Kidney epithelial cell (primary cell): ENCODE measurements at regions not wholly inside any gene's neighbourhood (a gene's known extent, or its start where the extent isn't known, plus 50 kb on each side); places are given as distances from the start of the nearest gene placed in this dataset.
"Not testable (repeated sequence)": the region's sequence is repeated elsewhere in the genome, so short reads cannot be mapped to it uniquely, and the experiment has no call there.

ENCODE experiments used
- DNase-seq: peaks from one replicate; pipeline ENCODE4 v3.0.0-alpha.2; 2010; ENCODE audit warnings: low read depth
- H3K27me3 ChIP-seq: 2 replicates; pipeline ENCODE4 v1.6.0; 2011; ENCODE audit warnings: low read length; ENCODE audit not compliant: control insufficient read depth, insufficient read depth
- H3K36me3 ChIP-seq: 2 replicates; pipeline ENCODE4 v1.5.1; 2011; ENCODE audit warnings: low read length; ENCODE audit not compliant: control insufficient read depth, insufficient read depth
- H3K4me3 ChIP-seq: 2 replicates; pipeline ENCODE4 v1.5.1; 2011; ENCODE audit warnings: low read depth, mild to moderate bottlenecking, control low read depth, low read length
- TF ChIP-seq, protein P1 (sequence below): IDR thresholded peaks from 2 replicates; pipeline ENCODE4 v1.5.1; 2011; ENCODE audit warnings: mild to moderate bottlenecking, moderate library complexity, low read length, control low read depth, inconsistent platforms; ENCODE audit not compliant: insufficient read depth, poor library complexity, severe bottlenecking

DNA sequence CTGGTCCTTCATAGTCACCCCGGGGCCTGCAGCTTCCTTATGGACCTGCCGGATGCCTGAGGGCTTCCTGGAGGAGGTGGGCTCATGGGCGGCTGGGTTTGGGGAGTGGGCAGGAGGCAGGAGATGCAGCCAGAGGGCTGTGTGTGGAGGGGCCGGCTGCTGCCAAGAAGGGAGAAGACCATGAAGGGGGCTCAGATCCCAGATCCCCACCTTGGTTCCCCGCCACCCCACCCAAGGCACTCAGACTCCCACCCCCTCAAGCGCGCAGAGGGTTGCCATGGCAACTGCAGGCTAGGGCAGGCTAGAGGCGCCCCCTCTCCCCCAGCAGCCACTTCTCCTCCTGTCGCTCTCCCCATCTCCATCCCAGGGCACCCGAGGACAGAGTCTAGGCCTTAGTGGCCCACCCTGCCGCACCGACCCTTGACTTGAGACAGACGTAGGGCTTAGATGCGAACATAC, 104.5 kb downstream of the CRLF3 start:
- H3K36me3 ChIP-seq: no peaks in the 10 kb centered on the region
- no peak for DNase-seq
- no peak overlapping the region for H3K4me3 ChIP-seq
- H3K27me3 ChIP-seq: no peaks in the 10 kb centered on the region
- TF ChIP-seq, protein P1, sequence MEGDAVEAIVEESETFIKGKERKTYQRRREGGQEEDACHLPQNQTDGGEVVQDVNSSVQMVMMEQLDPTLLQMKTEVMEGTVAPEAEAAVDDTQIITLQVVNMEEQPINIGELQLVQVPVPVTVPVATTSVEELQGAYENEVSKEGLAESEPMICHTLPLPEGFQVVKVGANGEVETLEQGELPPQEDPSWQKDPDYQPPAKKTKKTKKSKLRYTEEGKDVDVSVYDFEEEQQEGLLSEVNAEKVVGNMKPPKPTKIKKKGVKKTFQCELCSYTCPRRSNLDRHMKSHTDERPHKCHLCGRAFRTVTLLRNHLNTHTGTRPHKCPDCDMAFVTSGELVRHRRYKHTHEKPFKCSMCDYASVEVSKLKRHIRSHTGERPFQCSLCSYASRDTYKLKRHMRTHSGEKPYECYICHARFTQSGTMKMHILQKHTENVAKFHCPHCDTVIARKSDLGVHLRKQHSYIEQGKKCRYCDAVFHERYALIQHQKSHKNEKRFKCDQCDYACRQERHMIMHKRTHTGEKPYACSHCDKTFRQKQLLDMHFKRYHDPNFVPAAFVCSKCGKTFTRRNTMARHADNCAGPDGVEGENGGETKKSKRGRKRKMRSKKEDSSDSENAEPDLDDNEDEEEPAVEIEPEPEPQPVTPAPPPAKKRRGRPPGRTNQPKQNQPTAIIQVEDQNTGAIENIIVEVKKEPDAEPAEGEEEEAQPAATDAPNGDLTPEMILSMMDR: no peak

DNA sequence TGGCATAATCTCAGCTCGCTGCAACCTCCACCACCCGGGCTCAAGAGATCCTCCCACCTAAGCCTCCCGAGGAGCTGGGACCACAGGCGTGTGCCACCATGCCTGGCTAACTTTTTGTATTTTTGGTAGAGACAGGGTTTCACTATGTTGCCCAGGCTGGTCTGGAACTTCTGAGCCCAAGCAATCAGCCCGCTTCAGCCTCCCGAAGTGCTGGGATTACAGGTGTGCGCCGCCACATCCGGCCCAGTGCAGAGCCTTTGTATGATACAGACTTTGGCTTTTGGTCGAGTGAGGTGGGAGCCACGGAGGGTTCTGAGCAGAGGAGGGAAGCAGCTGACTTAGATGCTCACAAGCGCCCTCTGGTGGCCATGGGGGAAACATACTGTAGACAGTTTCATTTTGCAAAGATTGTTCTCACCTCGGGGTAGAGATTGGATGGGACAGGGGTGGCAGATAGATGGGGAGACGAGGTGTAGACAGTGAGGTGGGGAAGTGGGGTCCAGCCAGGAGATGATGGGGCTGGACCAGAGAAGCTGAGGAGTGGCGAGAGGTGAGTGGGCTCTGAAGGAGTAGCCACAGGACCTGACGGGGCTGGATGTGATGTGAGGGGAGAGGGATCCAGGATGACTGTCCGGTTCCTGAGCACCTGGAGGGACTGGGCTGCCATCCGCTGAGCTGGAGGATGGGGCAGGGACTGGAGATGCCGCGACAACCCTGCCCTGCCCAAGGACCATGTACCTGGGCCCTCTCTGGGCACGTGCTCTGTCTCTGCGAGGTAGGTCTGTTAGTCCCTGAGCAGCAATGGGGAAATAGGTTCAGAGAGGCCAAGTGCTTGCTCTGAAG, 105.1 kb downstream of the CRLF3 start:
- not testable (repeated sequence) for H3K27me3 ChIP-seq, DNase-seq, H3K4me3 ChIP-seq, H3K36me3 ChIP-seq
- TF ChIP-seq, protein P1: peak; percentile 58

DNA sequence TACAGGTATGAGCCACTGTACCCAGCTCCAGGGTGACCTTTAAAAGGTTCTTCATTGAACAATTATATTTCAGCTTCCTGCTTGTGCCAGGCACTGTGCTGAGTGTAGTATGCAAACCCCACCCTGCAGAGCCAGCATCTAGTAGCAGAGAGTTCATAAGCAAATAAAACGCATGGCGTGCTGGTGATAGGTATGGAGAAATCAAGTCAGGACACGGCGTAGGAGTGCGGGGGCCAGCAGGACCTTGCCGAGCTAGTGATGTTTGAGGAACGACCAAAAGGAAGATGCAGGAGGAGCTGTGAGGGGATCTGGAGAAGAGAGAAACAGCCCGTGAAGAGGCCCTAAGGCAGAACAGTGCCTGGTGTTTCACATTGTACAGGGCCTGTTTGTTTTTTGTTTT, 105.8 kb downstream of the CRLF3 start:
- DNase-seq, H3K27me3 ChIP-seq, H3K36me3 ChIP-seq, H3K4me3 ChIP-seq: not testable (repeated sequence)

DNA sequence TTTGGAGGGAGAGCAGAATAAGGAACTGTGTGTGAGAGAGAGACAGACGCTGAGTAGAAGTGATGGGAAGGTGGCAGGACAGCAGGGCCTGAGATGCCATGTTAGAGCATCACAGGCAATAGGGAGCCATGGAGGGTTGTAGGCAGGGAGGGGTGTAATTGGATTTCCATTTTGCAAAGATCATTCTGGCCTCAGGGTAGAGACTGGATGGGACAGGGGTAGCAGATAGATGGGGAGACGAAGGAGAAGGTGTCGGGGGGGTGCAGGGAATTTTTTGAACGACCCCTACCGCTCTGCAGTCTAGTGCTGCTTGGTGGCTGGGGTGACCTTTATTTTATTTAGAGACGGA, 106.4 kb downstream of the CRLF3 start:
- H3K36me3 ChIP-seq, H3K27me3 ChIP-seq, H3K4me3 ChIP-seq, DNase-seq: not testable (repeated sequence)

DNA sequence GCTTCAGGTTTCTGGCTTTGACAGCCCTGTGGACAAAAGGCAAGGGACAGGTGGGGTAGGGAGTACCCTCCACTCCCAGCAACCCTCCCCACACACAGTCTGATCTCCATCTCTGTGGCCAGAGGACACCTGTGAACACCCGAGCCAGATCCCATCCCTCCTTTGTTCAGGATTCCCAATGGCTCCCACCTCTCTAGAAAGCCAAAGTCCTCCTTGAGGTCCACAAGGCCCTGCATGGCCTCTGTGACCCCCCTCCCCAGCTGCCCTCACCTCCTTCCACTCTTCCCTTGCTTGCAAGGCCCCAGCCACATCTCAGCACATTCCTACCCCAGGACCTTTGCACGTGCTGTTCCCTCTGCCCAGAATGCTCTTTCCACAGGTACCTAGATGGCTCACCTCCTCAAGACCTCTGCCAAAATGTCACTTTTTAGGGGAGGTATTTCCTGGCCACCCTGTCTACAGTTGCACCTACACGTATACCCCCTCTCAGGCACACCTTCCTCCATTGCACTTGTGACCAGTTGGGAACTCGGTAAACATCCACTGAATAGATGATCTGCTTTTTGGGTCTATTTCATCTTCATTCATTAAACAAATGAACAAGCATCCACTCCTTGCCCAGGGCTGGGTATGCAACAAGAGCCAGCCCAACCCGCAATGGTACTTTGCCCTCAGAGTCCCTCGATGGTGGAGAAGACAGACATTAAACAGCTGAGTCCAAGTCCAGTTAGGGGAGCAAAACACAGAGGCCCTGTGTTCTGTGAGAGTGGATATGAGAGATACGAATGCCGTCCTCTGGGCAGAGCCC, 107.0 kb downstream of the CRLF3 start:
- TF ChIP-seq, protein P1: no peak
- Histone ChIP-seq H3K36me3 (no peaks in the 10 kb centered on the region), H3K4me3 (no peak overlapping the region), H3K27me3 (no peaks in the 10 kb centered on the region)
- no peak for DNase-seq

DNA sequence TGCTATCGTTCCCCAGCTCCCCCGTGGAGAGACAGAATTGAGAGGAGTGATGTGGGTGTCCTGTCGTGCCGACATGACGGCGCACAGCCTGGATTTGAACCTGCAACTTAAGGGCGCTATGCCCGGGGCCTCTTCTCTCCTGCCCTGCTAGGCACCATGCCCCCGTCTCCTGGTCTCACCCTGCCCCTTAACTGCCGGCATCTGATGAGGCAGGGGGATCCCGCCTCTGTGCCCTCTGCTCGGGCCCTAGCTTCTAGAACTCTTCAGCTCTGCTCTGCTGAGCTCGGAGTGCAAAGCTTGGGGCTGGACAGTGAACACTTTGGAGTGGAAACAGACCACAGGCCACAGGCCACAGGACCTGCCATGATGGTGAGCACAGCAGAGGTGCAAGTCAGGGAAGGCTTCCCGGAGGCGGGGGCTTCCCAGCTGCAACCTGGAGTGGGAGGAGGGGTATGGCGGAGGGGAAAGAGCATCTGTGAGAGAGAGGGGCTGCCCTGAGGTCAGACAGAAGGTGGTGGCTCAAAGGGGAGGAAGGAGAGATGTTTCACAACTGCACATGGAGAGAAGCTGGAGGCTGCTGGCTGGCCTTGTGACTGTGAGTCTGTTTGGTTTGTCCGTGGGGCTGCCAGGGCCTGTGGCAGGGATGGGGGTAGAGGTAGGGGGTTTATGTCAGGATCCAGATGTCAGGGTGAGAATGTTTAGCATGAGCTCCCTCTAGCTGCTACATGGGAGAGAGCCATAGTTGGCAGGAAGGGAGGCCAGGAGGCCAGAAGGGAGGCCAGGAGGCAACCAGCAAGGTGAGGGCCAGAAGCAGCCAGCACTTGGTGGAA, 107.8 kb downstream of the CRLF3 start:
- no peaks in the 10 kb centered on the region for H3K36me3 ChIP-seq
- H3K27me3 ChIP-seq: no peaks in the 10 kb centered on the region
- no peak overlapping the region for H3K4me3 ChIP-seq
- DNase-seq: no peak
- TF ChIP-seq, protein P1: peak; percentile 10
